Right renal cortex interstitium (tissue), 3 donors: ENCODE measurements at regions not wholly inside any gene's neighbourhood (a gene's known extent, or its start where the extent isn't known, plus 50 kb on each side); places are given as distances from the start of the nearest gene placed in this dataset.
"Not testable (repeated sequence)": the region's sequence is repeated elsewhere in the genome, so short reads cannot be mapped to it uniquely, and the experiment has no call there.

Experiments
- DNase-seq, 3 donors: peaks; one replicate each; pipeline ENCODE4 v3.0.0-alpha.2; 2013; ENCODE audit warnings: low read depth in 3 of 3, low spot score in 2 of 3

- no peak for DNase-seq
Observed at GRCh38 chr6:50899306-50899870, 80.7 kb downstream of the TFAP2B start.

- DNase-seq = no peak
Observed at GRCh38 chr6:50902260-50902659, 83.6 kb downstream of the TFAP2B start.

- DNase-seq = no peak
Observed at GRCh38 chr6:50905297-50905696, 86.6 kb downstream of the TFAP2B start.

- no peak for DNase-seq
Observed at GRCh38 chr6:50907565-50907964, 88.9 kb downstream of the TFAP2B start.

- no peak for DNase-seq
Observed at GRCh38 chr6:50913105-50913770, 94.6 kb downstream of the TFAP2B start.

GRCh38 chr6:50921378-50921777, 102.7 kb downstream of the TFAP2B start:
- DNase-seq = not testable (repeated sequence)

- DNase-seq = no peak
Observed at GRCh38 chr6:50921968-50922367, 103.3 kb downstream of the TFAP2B start.

- DNase-seq = no peak
Observed at GRCh38 chr6:50922579-50923525, 104.2 kb downstream of the TFAP2B start.

- no peak for DNase-seq
Observed at GRCh38 chr6:50924758-50925157, 106.1 kb downstream of the TFAP2B start.

- DNase-seq = no peak
Observed at GRCh38 chr6:50925548-50925947, 106.9 kb downstream of the TFAP2B start.

- no peak for DNase-seq
Observed at GRCh38 chr6:50925981-50926380, 107.3 kb downstream of the TFAP2B start.

- no peak for DNase-seq
Observed at GRCh38 chr6:50927800-50928199, 109.1 kb downstream of the TFAP2B start.

- DNase-seq = no peak
Observed at GRCh38 chr6:50929323-50929722, 110.7 kb downstream of the TFAP2B start.

- DNase-seq = no peak
Observed at GRCh38 chr6:50935442-50935841, 116.8 kb downstream of the TFAP2B start.

- DNase-seq = no peak
Observed at GRCh38 chr6:50936277-50936681, 117.6 kb downstream of the TFAP2B start.

GRCh38 chr6:50939931-50940330, 121.3 kb downstream of the TFAP2B start:
- DNase-seq = no peak

- no peak for DNase-seq
Observed at GRCh38 chr6:50945789-50946188, 127.1 kb downstream of the TFAP2B start.

GRCh38 chr6:50952092-50952907, 133.6 kb downstream of the TFAP2B start:
- DNase-seq = no peak

GRCh38 chr6:50956014-50956413, 137.3 kb downstream of the TFAP2B start:
- no peak for DNase-seq

- DNase-seq = no peak
Observed at GRCh38 chr6:50958148-50958697, 139.6 kb downstream of the TFAP2B start.
